NT2/D1 (cell line): ENCODE measurements at regions not wholly inside any gene's neighbourhood (a gene's known extent, or its start where the extent isn't known, plus 50 kb on each side); places are given as distances from the start of the nearest gene placed in this dataset.

Experiments used
- YY1 ChIP-seq: IDR thresholded peaks from 2 replicates; pipeline ENCODE4 v1.6.1; 2011; ENCODE audit not compliant: insufficient read length, insufficient read depth
- ZNF274 ChIP-seq: IDR thresholded peaks from 2 replicates; pipeline ENCODE4 v1.6.1; 2011; ENCODE audit warnings: mild to moderate bottlenecking, low read depth, low read length

GRCh38 chr10:14397066-14397465 is 66.3 kb upstream of the FRMD4A start:
- TF ChIP-seq YY1 (no peak), ZNF274 (no peak)
